ENCODE measurements at regions not wholly inside any gene's neighbourhood (a gene's known extent, or its start where the extent isn't known, plus 50 kb on each side); places are given as distances from the start of the nearest gene placed in this dataset.

- H3K27me3 Mint-ChIP-seq (ENCODE audit: insufficient read depth, low read depth, poor library complexity): peaks cover 1% of the 10 kb centered on the region
- H2AFZ ChIP-seq: peak overlapping the region; percentile 91
- H3K4me2 ChIP-seq: peak overlapping the region; percentile 31; the same call in 1 of the 2 replicates
- no peaks in the 10 kb centered on the region for H3K4me1 ChIP-seq (ENCODE audit: insufficient read depth)
- TF ChIP-seq REST (IDR thresholded peaks at IDR 0.05; ENCODE audit: unreplicated experiment) (no peak), POLR2AphosphoS5 (IDR thresholded peaks at IDR 0.05; ENCODE audit: low read depth) (no peak), NANOG (IDR thresholded peaks at IDR 0.05; ENCODE audit: borderline replicate concordance) (no peak)
- no peak overlapping the region for H3K27ac ChIP-seq (ENCODE audit: low read depth)
- H3F3A ChIP-seq (replicated peaks; ENCODE audit: low read depth): no peaks in the 10 kb centered on the region
- H3K36me3 ChIP-seq (ENCODE audit: insufficient read depth): no peaks in the 10 kb centered on the region
- peaks cover 7% of the 10 kb centered on the region; the same call in 2 of the 3 replicates for H3K4me1 Mint-ChIP-seq
- H3K9me2 ChIP-seq (ENCODE audit: insufficient read depth): no peaks in the 10 kb centered on the region
- H3K4me3 Mint-ChIP-seq: no peak overlapping the region
- no peak overlapping the region for H3K4me3 ChIP-seq
- H3K36me3 Mint-ChIP-seq (ENCODE audit: low read depth): no peaks in the 10 kb centered on the region
- no peaks in the 10 kb centered on the region for H3K79me2 ChIP-seq (replicated peaks; ENCODE audit: insufficient read depth)
- ATAC-seq (peak; percentile 89), DNase-seq (ENCODE audit: low spot score) (peak; percentile 51)
- no peaks in the 10 kb centered on the region for H3K9me3 Mint-ChIP-seq
- no peaks in the 10 kb centered on the region for H4K20me1 ChIP-seq (replicated peaks; ENCODE audit: insufficient read depth)
- no peak overlapping the region for H3K27ac Mint-ChIP-seq
- no peaks in the 10 kb centered on the region for H3K27me3 ChIP-seq (ENCODE audit: insufficient read depth)
These were observed 136.0 kb downstream of the LTN1 start for GRCh38 chr21:28856588-28857250.

GRCh38 chr21:28852706-28853105 is 140.0 kb downstream of the LTN1 start:
- Histone ChIP-seq H3K4me3 (no peak overlapping the region), H3K9me2 (ENCODE audit: insufficient read depth) (peaks cover 6% of the 10 kb centered on the region; the same call in 1 of the 2 replicates), H3K4me1 (ENCODE audit: insufficient read depth) (peaks cover 4% of the 10 kb centered on the region; the same call in 1 of the 2 replicates), H2AFZ (no peak overlapping the region), H3K4me2 (no peak overlapping the region), H4K20me1 (replicated peaks; ENCODE audit: insufficient read depth) (no peaks in the 10 kb centered on the region), H3K27me3 (ENCODE audit: insufficient read depth) (no peaks in the 10 kb centered on the region), H3F3A (replicated peaks; ENCODE audit: low read depth) (no peaks in the 10 kb centered on the region), H3K36me3 (ENCODE audit: insufficient read depth) (no peaks in the 10 kb centered on the region), H3K27ac (ENCODE audit: low read depth) (no peak overlapping the region), H3K79me2 (replicated peaks; ENCODE audit: insufficient read depth) (no peaks in the 10 kb centered on the region)
- DNase-seq (ENCODE audit: low spot score) (no peak), ATAC-seq (no peak)
- Mint-ChIP-seq H3K4me1 (peaks cover 19% of the 10 kb centered on the region; the same call in 2 of the 3 replicates), H3K4me3 (no peak overlapping the region), H3K9me3 (no peaks in the 10 kb centered on the region), H3K27me3 (ENCODE audit: insufficient read depth, low read depth, poor library complexity) (no peaks in the 10 kb centered on the region), H3K36me3 (ENCODE audit: low read depth) (no peaks in the 10 kb centered on the region), H3K27ac (no peak overlapping the region)
- TF ChIP-seq POLR2AphosphoS5 (IDR thresholded peaks at IDR 0.05; ENCODE audit: low read depth) (no peak), NANOG (IDR thresholded peaks at IDR 0.05; ENCODE audit: borderline replicate concordance) (no peak), EZH2 (IDR thresholded peaks at IDR 0.05; ENCODE audit: low read depth, unreplicated experiment) (no peak), STAT1 (IDR thresholded peaks at IDR 0.05; ENCODE audit: unreplicated experiment) (no peak), ZNF462 (CRISPR knock-in tag; IDR thresholded peaks at IDR 0.05) (no peak), ZNF331 (CRISPR knock-in tag; IDR thresholded peaks at IDR 0.05; ENCODE audit: low read depth) (no peak), EZH2phosphoT487 (IDR thresholded peaks at IDR 0.05; ENCODE audit: unreplicated experiment) (no peak), CREB1 (CRISPR knock-in tag; IDR thresholded peaks at IDR 0.05; ENCODE audit: low read depth) (no peak)
- TF ChIP-seq, protein P1, sequence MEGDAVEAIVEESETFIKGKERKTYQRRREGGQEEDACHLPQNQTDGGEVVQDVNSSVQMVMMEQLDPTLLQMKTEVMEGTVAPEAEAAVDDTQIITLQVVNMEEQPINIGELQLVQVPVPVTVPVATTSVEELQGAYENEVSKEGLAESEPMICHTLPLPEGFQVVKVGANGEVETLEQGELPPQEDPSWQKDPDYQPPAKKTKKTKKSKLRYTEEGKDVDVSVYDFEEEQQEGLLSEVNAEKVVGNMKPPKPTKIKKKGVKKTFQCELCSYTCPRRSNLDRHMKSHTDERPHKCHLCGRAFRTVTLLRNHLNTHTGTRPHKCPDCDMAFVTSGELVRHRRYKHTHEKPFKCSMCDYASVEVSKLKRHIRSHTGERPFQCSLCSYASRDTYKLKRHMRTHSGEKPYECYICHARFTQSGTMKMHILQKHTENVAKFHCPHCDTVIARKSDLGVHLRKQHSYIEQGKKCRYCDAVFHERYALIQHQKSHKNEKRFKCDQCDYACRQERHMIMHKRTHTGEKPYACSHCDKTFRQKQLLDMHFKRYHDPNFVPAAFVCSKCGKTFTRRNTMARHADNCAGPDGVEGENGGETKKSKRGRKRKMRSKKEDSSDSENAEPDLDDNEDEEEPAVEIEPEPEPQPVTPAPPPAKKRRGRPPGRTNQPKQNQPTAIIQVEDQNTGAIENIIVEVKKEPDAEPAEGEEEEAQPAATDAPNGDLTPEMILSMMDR (conservative IDR thresholded peaks at IDR 0.05; ENCODE audit: low read depth in 2 of 2): no peak

All from GM23338 (cell line).